Skin of body (tissue), 1 donor: ENCODE measurements at regions not wholly inside any gene's neighbourhood (a gene's known extent, or its start where the extent isn't known, plus 50 kb on each side); places are given as distances from the start of the nearest gene placed in this dataset.
"Not testable (repeated sequence)": the region's sequence is repeated elsewhere in the genome, so short reads cannot be mapped to it uniquely, and the experiment has no call there.

Experiments
- DNase-seq: peaks from one replicate; lab custom pipeline; 2025; lab: John Stamatoyannopoulos, UW

DNA sequence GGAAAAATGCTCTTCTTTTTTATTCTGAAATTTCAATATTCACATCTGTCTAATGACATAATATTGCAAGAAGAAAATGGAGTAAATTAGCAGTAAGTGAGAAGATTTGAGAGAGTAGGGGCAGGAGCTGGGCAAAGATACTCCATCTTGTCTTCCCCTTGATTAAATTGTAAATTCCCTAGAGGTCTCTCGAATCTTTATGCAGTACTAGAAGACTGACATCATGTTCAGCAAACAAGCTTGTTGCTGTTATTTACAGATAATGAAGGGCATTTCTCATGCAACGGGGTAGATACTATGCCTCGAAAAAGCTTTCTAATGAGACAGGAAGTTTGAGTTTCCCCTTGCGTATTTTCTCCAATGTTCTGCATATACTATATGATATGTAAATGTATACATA is 306.9 kb upstream of the PTCHD4 start:
- no peak for DNase-seq

DNA sequence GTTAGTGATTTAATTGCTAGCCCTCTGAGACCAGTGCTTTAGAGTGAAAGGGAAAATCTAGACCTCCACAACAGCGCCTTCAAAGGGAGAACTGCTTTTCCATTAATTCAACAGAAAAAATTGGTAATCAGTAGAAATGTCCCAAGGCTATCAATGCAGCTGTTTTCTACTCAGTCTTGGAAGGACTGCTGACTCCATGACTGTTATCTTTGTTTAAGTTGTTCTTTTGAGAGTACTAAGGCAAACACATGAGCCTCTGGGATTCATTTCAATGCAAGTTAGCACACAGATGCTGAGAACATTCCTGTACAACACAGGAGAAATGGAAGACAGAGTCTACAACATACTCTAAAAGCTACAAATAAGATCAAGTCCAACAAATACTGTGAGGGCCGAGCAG is 301.7 kb upstream of the PTCHD4 start:
- DNase-seq = no peak

DNA sequence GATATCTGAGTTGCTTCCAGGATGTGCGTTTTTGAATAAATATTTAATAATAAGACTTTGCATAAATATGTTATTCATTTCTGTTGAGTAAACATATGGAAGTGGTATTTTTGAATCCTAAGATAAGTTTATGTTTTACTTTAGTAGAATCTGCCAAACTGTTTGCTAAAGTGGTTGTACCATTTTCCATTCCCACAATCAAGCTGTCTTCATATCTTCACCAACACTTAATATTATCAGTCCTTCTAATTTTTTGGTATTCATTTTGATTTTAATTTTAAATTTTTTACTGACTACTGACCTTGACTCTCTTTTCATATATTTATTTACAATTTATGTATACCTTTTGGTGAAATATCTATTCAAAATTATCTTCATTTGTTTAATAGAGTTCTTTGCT is 293.9 kb upstream of the PTCHD4 start:
- no peak for DNase-seq

DNA sequence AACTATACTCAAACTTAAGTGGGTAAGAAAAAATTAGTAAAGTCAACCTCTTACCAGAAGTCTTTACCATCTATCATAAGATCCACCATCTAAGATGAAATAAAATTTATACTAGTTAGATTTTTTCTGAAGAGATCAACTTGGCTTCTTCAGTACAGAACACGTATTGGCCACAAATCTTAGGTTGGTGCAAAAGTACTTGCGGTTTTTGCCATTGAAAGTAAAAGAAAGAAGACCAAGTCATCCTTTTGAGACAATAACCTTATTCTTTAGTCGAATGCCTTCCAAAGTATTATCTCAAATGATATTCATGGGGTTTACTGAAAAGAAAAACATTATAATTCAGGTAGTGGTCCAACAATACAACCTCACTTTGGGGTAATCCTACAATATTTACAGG is 292.6 kb upstream of the PTCHD4 start:
- no peak for DNase-seq

DNA sequence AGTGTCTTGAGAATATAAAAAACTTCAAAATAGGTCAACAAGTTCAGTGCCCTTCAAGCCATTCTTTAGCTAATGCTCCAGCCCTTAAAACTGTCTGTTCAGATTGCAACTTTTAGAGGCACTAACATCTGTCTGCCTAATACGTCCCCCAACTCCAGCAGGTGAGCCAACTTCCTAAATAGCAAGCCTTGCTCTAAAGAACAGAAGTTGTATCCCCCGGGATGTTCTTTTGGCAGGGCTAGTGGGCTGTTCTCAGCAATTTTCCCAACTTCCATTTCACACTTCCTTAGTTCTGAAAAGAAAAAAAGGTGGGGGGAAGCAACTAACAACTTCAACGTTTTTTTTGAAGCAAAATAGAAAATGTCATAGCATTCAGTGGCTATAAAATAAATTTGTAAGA is 290.0 kb upstream of the PTCHD4 start:
- DNase-seq = no peak

DNA sequence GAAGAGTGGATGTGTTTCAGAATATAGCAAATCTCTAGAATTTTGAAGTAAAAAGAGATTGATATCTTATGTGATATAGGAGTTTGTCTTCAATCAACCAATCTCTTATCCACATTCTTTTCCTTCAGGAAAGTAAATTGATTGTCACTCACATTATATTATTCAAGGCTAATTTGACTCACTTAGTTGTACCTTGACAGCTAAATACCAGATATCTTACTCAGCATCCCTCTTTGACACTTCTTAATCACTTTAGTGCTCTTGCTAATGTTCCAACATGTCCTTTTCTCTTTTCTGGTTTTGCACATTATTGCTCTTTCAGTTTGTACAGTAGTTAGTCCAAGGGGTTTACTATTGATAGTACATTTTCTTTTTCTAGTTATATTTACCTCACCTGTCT is 286.9 kb upstream of the PTCHD4 start:
- no peak for DNase-seq

DNA sequence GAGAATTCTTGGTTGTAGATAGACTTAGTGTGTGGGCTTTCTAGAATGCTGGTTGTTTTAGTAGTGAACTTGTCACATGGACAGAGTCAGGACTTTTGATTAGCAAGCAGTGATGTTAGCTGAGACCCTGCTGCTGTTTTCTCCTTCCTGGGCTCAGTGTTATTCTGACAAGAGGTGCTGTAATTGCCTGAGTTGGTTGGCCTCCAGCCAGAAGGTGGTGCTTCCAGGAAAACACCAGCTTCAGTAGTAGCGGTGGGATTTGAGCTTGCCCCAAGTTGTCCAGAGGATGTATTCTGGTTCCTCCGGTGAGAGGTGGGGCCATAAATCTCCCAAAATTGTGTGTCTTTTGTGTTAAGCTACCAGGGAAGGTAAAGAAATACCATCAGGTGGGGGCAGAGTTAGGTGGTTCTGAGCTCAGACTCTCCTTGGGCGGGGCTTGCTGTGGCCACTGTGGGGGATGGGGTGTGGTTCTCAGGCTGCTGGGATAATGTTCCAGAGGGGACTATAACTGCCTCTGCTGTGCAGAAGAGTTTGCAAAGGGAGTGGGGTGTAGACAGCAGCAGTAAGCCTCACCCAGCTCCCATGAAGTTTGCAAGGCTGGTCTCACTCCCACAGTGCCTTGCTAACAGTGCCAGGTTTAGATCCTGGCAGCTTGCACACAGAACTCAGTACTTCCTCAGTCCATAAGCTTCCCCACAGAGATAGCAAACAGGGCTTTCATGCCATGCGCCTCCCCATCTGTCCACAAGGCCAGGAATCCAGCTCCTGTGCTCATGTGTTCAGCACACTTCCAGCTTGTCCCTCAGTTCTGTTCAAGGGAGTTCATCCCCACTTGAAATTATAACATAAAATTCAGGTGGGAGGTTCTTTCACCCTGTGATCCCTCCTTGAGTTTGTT is 278.4 kb upstream of the PTCHD4 start:
- no peak for DNase-seq

DNA sequence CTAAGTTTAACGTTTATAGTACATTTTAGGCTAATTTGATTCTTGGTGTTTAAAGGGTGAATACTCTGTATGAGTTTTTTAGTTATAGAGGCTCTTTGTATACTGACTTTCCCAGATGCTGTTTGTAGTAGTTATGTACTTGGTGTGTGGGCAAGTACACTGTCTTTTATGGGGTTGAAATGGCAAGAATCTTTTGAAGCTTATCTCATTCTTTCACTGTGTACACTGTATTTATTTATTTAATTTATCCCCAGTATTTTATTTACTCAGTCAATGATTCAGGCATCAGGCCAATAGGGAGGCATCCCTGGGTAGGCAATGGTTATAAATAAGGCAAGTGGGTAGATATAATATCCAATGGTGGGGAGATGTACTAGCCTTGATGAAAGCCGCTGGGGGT is 277.0 kb upstream of the PTCHD4 start:
- no peak for DNase-seq

DNA sequence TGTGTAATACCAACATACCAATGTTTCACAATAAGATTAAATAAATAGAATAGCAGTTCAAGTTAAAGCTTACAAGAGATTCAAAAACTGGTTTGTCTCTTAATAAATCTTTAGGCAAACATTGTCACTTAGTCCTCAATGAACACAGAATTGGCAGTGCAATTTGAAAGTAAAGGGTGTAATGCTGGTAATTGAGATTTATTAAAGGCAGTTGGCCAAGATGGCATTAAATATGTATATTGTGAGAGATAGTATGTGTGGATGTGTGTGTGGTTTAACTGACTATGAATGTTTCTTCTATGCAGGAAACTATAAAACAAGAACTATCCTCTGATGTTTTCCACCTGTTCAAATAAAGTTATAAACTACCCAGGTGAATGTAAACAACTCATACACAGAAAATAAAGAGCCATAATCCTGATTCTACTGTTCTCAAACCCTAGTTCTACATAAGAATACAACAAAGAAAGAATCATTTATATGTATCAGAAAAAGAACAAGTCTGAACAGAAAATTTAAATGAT is 267.9 kb upstream of the PTCHD4 start:
- no peak for DNase-seq

DNA sequence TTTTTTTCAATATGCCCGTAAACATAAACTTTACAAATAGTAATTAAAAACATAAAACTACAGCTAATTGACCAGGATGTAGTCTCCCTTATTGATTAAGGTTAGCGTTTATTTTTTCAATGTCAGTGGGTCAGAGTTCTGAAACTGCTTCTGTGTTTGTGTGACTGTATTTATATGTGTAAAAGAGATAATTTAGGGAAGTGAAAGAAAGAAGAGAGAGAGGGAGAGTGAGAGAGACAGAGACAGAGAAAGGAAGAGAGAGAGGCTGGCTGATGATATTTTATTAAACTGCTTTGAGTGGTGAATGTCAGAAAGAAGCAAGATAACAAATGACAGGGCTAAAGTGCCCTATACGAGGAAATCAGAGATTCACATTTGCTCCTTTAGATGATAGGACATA is 266.1 kb upstream of the PTCHD4 start:
- no peak for DNase-seq

DNA sequence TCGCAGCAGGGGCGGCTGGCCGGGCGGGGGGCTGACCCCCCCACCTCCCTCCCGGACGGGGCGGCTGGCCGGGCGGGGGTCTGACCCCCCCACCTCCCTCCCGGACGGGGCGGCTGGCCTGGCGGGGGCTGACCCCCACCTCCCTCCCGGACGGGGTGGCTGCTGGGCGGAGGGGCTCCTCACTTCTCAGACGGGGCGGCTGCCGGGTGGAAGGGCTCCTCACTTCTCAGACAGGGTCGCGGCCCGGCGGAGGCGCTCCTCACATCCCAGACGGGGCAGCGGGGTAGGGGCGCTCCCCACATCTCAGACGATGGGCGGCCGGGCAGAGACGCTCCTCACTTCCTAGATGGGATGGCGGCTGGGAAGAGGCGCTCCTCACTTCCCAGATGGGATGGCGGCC is 260.2 kb upstream of the PTCHD4 start:
- not testable (repeated sequence) for DNase-seq

DNA sequence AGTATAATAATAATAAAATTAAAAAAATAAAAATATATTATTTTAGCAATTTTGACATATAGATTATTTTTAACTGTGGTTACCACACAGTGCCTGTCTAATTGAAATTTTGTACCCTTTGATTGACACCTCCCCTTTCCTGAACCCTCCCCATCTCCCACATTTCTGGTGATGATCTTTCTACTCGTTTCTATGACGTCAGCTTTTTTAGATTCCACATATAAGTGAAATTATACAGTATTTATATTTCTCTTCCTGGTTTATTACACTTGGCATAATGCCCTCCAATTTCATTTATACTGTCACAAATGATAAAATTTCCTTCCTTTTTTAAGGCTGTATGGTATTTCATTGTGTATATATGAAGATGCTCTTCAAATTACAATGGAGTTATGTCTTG is 258.1 kb upstream of the PTCHD4 start:
- no peak for DNase-seq

DNA sequence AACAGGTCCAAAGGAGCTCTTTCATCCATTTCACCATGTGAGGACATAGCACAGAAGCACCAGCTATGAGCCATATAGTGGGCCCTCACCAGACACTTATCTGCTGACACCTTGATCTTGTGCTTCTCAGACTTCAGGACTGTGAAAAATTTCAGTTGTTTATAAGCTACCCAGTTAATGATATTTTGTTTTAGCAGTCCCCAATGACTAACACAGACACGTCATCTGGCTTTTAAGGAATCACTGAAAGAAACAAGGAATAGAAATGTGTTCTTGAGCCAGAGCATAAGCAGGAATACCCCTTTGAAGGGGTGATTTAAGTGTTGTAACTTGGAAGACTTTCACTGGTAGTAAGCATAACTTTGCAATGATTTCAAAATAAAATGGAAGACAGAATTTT is 214.7 kb upstream of the PTCHD4 start:
- DNase-seq = no peak

DNA sequence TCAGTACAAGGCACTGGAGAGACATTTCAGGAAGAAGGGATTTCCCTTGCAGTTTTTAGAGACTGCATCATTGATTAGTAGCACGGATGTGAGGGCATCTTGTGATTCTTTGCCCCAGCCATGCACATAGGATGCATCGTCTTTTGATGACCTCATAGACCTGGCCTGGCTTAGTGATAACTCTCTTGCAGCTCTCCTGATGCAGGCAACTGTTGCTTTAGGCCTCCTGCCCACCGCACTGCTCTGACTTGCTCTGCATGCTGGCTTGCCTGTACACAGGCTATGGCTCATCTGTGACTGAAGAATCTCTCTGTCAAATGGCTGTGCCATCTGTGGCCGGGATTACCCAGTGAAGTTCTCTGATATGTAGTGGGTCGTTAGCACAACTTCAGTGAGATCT is 207.7 kb upstream of the PTCHD4 start:
- DNase-seq = no peak

DNA sequence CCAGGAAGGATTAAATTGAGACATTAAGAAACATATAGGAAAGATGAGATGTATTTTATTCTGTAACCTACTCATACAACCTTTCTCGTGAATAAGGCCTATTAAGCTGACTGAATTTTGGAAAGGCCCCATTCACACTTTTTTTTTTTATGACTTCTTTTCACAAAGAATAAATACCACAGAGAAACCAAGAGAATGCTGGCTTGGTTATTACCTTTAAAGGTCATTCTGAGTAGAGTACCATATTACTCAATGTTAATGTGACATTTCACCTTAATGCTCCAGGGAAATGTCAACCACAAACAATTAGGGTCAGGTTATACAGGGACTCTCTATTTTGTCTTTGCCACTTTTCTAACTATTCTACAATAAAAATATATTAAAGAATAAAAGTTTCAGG is 204.9 kb upstream of the PTCHD4 start:
- no peak for DNase-seq

DNA sequence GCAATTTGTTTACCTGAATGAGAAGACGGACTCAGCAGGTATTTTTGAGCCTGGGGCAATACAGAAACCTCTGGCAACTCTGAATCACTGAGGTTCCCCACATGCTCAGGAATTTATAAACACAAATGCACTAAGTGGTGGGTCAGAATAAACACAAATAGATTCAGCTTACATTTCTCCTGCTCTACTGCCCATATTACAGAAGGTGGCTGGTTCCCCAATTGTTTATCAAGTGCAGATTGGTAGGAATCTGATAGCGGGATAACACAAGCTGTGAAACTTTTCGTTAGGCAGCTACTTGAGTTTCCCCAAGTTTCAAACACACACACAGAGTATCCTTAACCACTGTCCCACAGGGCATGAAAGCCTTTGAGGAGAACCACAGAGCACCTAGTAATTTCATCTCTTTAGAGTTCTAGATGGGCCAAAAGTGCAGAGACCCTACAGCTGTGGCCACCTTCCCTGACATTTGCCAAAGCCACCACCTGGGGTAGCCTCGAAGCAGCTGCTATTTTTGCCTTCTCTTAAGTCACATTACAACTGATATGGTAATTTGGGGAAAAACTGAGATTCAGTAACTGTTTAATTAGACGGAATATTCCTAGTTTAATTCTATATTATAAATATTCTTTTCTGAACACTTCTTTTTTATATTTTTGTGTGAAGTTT is 204.2 kb upstream of the PTCHD4 start:
- DNase-seq = no peak

DNA sequence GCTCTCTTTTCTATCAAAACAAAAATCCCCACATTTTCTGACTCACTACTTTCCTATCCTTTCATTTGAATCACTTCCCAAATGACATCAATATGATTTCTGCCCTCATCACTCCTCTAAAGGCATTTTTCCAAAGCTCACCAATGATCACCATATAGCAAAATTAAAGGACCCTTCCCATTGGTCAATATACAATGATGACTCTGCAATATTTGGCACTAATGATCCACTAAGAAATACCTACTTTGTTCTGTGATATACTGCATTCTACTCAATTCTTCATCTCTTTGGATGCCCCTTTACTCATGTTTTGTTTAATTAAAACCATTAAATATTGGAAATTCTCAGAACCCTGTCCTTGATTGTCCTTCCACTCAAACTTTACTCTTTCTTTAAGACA is 200.3 kb upstream of the PTCHD4 start:
- DNase-seq = no peak

DNA sequence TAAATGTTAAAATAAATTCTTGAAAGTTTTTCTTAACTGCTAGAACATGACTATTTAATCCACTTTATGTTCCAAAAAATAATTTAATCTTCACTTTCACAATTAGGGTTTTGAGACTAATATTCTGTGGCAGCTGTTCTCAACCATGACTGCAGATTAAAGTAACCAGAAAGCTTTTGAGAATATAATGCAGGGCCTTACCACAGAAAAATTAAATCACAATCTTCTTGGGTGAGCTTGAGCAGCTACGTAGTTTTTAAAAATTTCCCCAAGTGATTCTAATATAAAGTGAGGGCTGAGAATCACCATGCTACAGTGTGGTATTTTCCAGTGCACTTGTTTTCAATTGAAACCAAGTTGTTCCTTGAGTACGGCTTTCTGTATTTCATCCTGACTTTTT is 196.6 kb upstream of the PTCHD4 start:
- no peak for DNase-seq

DNA sequence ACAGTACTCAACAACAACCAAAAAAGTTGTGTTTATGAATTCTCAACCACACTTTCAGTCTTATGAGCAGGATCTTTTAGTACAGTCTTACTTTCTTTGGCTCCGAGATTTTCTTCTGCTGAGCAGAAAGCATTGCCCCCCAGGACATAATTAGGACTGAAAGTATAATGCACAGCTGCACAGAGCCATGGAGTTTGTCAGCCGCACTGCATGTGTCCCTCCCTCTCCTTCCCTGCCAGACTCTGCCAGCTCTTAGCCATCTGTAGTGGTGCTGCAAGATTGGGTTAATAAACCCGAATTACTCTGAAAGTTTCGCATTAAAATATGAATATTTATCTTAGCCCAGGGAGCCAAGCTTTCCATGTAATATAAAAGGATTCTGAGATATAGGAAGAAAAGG is 179.6 kb upstream of the PTCHD4 start:
- no peak for DNase-seq

DNA sequence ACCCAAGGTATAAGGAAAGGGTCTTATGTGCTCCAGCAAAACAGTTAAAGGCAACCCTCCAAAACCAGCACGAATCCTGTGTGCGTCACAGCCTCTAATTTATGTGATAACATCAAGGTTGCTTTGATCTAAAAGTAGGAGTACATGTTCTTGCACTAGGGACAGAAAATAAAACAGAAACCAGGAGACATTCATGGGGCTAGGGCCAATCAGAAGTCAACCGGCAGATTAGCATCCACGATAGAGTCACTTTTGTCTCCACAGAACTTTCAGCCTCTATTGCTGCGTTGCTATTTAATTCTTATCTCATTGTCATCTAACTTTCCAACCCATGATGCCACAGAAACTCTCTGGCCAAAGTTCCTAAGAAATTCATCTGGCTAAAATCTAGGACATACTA is 178.8 kb upstream of the PTCHD4 start:
- DNase-seq = no peak

DNA sequence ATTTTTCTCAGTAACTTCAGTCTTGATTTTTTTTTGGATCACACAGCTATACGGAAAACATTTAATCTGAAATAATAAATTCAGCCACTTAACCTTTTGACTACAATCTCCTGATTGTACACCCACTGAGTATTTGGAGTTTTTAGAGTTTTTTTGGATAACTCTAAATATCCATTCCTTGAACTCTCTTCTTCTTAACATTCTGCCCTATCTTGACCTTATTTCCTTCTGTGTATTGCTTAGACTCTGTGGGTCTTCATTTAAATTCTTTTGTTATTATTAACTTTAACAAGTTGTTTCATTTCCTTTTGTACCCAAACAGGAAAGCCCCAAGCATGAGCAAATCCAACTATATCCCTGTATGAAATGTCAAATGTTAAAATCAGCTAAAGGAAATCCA is 170.2 kb upstream of the PTCHD4 start:
- DNase-seq = no peak

DNA sequence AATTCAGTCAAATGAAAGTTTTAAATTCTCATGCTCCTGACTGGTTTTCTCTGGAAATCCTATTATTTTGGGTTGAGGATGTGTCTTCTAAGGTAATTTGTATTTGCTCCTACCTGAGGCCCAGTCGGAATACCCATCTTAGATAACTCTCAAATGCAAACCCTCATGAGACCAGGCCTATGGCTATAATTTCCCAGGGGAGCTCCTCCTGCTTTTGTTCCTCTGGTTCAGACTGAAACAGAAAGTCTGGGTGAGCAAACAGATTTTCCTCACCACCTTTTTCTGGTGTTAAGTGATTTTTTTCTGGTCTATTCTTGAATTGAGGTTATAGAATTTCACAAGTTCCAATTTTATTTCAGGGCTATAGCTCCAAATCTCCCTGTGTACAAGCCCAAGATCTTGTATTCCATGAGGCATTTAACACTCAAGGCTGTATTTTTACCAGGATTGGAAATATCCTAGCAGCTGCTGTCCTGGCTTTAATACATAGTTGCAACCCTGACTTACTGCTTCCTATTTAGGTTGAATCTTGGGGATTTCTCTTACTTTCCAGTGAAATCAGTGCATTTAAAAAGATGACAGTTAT is 169.1 kb upstream of the PTCHD4 start:
- DNase-seq = no peak

DNA sequence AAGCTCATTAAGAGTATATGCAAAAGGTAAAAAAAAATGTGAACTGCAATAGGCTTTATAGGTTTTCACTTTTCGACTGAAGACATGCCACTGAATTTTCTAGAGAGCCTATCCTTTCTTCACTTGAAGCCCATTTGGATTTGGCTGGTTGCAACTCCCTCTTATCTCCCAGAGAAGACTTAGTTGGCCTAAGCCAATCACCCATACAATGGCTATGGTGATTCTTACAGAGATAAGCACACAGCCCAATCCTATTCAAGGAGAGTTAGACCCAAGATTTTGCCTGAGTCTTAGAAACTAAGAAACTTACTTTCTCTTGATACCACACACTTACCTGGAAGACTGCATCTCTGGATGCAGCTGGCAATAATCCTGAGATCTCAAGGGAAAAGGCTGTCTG is 167.3 kb upstream of the PTCHD4 start:
- DNase-seq = no peak
